Prostate gland (tissue), 2 donors: ENCODE measurements at regions not wholly inside any gene's neighbourhood (a gene's known extent, or its start where the extent isn't known, plus 50 kb on each side); places are given as distances from the start of the nearest gene placed in this dataset.
"Not testable (repeated sequence)": the region's sequence is repeated elsewhere in the genome, so short reads cannot be mapped to it uniquely, and the experiment has no call there.

Experiments used
- DNase-seq: peaks from one replicate; pipeline ENCODE4 v3.0.0-alpha.2; 2019; ENCODE audit warnings: low spot score
- H3K27ac ChIP-seq, 2 donors: fragments of 200-600 bp; sonication (generic); 2 replicates each; pipeline ENCODE4 v1.5.1; 2017 to 2019
- H3K27me3 ChIP-seq: fragments of 200-600 bp; sonication (generic); replicated peaks from 2 replicates; pipeline ENCODE4 v1.5.1; 2019; ENCODE audit not compliant: insufficient read depth
- H3K36me3 ChIP-seq, 2 donors: fragments of 200-600 bp; sonication (generic); 1 replicate in 1 of 2; 2 replicates in 1 of 2; pipeline versions ENCODE4 v1.5.1 to v1.8.1; 2017 to 2019
- H3K4me1 ChIP-seq: fragments of 200-600 bp; sonication (generic); replicated peaks from 2 replicates; pipeline ENCODE4 v1.5.1; 2019
- H3K4me3 ChIP-seq, 2 donors: fragments of 200-600 bp; sonication (generic); 2 replicates each; pipeline ENCODE4 v1.5.1; 2017 to 2019
- H3K9me3 ChIP-seq: fragments of 200-600 bp; sonication (generic); 2 replicates; pipeline ENCODE4 v1.5.1; 2017
- POLR2A ChIP-seq: fragments of 450-650 bp; IDR thresholded peaks from one replicate; pipeline ENCODE4 v1.6.1; 2016; ENCODE audit warnings: antibody characterized with exemption, mild to moderate bottlenecking
- POLR2AphosphoS5 ChIP-seq: sonication (generic); formaldehyde crosslinking; IDR thresholded peaks from one replicate; pipeline ENCODE4 v1.6.1; 2017; ENCODE audit warnings: antibody characterized with exemption
- WGBS: methylation state at CpG from one replicate; pipeline ENCODE4 v1.1.5; 2018; 5-methylcytosine and 5-hydroxymethylcytosine counted together
- intact Hi-C: fragments of 100-400 bp; cut with DNase I; formaldehyde crosslinking; loops from one replicate; pipeline ENCODE4 v1.14.2; 2022
- small RNA-seq, 2 donors: library from RNA; depleted of rRNA; stranded (forward); fragments of <200 nt; gene quantifications; one replicate each; pipeline ENCODE3, GENCODE V24; 2016
- TF ChIP-seq, protein P1 (sequence below), 4 experiments: fragments of 200-600 bp in 2 of 4; fragments of 450-650 bp in 2 of 4; sonication (generic) in 2 of 4; IDR thresholded peaks; 1 replicate in 3 of 4; 2 replicates in 1 of 4; pipeline ENCODE4 v1.5.1; 2016 to 2019; ENCODE audit warnings: antibody characterized with exemption in 4 of 4, mild to moderate bottlenecking in 2 of 4, moderate library complexity in 2 of 4

DNA sequence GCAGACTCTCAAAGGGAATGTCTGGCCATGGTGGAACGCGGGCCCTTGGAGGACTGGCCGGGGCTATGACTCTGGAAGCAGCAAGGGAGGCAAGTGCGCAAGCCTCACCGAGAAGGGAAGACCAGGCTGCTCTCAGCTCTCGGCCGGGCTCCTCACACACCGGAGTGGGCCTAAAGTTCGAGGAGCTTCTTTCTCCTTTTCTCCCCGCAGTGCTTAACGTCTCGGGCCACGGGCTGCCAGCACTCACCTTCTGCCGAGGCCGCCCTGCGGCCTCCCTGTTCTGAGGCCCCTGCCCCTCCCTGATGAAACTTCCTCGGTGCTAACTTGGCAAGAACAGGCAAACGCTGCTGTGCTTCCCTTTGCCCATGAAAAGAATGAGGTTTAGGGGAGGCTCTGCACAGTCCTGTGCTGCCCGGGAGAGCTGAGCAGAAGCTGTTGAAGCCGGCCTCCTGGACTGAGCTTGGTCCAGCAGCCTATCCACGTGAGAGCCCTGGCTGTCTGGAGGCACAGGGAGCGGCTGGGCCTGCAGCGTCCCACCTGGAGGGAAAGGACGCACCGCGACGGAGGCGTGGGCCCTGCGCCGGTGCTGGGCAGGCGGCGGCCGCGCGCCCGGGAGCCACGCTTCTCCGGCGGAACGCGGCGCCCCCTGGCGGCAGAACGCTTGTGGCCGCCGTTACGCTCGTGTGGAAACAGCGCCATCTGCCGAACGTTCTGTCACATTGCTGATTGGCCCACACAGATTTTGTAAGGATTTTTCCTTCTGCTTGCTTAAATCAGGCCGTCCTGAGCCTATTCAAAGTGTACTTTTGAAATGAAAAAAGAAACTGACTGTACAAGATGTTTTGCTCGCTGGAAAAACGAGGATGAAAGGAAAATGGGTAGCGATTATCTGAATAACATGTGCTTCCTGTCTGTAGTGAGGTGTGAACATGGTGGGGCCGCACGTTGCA lies 65.0 kb upstream of the TMEM45B start:
- TF ChIP-seq POLR2AphosphoS5 (peak; percentile 23), POLR2A (peak; percentile 10)
- TF ChIP-seq, protein P1, sequence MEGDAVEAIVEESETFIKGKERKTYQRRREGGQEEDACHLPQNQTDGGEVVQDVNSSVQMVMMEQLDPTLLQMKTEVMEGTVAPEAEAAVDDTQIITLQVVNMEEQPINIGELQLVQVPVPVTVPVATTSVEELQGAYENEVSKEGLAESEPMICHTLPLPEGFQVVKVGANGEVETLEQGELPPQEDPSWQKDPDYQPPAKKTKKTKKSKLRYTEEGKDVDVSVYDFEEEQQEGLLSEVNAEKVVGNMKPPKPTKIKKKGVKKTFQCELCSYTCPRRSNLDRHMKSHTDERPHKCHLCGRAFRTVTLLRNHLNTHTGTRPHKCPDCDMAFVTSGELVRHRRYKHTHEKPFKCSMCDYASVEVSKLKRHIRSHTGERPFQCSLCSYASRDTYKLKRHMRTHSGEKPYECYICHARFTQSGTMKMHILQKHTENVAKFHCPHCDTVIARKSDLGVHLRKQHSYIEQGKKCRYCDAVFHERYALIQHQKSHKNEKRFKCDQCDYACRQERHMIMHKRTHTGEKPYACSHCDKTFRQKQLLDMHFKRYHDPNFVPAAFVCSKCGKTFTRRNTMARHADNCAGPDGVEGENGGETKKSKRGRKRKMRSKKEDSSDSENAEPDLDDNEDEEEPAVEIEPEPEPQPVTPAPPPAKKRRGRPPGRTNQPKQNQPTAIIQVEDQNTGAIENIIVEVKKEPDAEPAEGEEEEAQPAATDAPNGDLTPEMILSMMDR (IDR thresholded peaks at IDR 0.05) = peak; percentile 99 to 100 (median 100)
- Histone ChIP-seq H3K9me3 (no peaks in the 10 kb centered on the region), H3K4me1 (no peaks in the 10 kb centered on the region), H3K27me3 (no peaks in the 10 kb centered on the region), H3K27ac (no peak overlapping the region), H3K36me3 (no peaks in the 10 kb centered on the region), H3K4me3 (peak overlapping the region; percentile 10 to 12)
- intact Hi-C loops = loop anchor here (5.0 kb wide), 2 partner anchors 378 to 633 kb away; no protein-coding TSS in a partner anchor
- peak; percentile 67 for DNase-seq
- WGBS = 21% methylated on average over 51 of the region's 57 CpGs

DNA sequence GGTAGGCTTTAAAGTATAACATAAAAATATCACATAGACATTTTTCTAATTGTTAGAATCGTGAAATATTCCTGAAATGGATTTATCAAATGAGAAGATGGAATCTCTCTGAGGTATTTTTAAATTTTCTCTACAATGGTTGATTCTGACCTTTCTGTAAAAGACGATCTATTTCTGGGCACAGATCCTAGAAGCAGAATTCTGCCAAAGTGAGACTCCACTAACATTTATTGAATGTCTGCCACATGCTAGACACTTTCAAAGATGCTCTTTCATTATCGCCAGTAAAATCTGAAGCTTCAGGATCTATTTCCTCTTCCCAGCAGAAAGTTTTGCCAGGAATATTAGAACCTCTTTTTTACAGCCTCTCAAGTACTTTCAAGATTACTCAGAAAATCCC lies 64.1 kb upstream of the TMEM45B start:
- Histone ChIP-seq H3K27ac (no peak overlapping the region), H3K27me3 (no peaks in the 10 kb centered on the region), H3K9me3 (no peaks in the 10 kb centered on the region), H3K4me1 (no peaks in the 10 kb centered on the region), H3K36me3 (no peaks in the 10 kb centered on the region), H3K4me3 (no peak overlapping the region)
- TF ChIP-seq, protein P1 (IDR thresholded peaks at IDR 0.05) = no peak
- no peak for TF ChIP-seq POLR2A
- TF ChIP-seq POLR2AphosphoS5 = no peak
- no peak for DNase-seq
- intact Hi-C loops = loop anchor here (5.0 kb wide), 2 partner anchors 379 to 634 kb away; no protein-coding TSS in a partner anchor
- WGBS = 18% methylated on average over 3 of the region's 3 CpGs

DNA sequence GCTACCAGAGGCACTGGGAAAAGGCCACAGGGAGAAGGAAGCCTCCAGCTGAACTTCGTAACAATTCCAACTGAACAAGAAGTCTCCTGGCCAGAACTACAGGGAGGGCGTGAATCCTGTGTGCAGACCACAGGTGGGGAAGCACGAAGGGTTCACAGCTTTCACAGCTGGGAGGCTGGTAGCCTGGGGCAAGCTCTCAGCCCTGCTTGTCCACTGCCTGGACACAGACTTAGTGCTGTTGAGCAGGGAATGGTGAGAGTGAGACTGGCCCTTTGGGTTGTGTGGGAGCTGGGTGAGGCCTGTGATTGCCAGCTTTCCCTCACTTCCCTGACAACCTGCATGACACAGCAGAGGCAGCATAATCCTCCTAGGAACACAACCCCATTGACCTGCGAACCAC lies 52.1 kb upstream of the TMEM45B start:
- intact Hi-C loops, H3K9me3 ChIP-seq, H3K27me3 ChIP-seq, DNase-seq, H3K36me3 ChIP-seq, H3K4me1 ChIP-seq, H3K27ac ChIP-seq, H3K4me3 ChIP-seq: not testable (repeated sequence)
- WGBS = 90% methylated on average over 4 of the region's 4 CpGs

DNA sequence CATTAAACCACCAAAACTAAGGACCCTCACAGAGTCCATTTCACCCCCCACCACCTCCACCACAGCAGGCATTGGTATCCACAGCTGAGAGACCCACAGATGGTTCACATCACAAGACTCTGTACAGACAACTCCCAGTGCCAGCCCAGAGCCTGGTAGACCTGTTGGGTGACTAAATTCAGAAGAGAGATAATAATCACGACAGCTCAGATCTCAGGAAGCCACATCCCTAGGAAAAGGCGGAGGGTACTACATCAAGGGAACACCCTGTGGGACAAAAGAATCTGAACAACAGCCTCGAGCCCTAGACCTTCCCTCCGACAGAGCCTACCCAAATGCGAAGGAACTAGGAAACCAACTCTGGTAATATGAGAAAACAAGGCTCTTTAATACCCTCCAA lies 51.4 kb upstream of the TMEM45B start:
- H3K4me1 ChIP-seq, H3K27me3 ChIP-seq, intact Hi-C loops, DNase-seq, H3K9me3 ChIP-seq, H3K36me3 ChIP-seq, H3K27ac ChIP-seq, H3K4me3 ChIP-seq: not testable (repeated sequence)
- WGBS = 38% methylated on average over 5 of the region's 5 CpGs

Small RNAs in the stretch of these regions (small RNA-seq; reads per million reads assigned to genes)
- gene RPS27P20 = 0 reads per million in 2 donors
